HepG2 (cell line): ENCODE measurements at regions not wholly inside any gene's neighbourhood (a gene's known extent, or its start where the extent isn't known, plus 50 kb on each side); places are given as distances from the start of the nearest gene placed in this dataset.

Source experiments
- ATAC-seq: fragments of 200-7000 bp; cut with Tn5 transposase; 3 replicates; pipeline ENCODE4 v1.9.1; 2020; ENCODE audit warnings: mild to moderate bottlenecking, moderate library complexity
- BruUV-seq: library from RNA; stranded (reverse); fragments of 400-500 nt; replicated peaks from 2 replicates; lab custom pipeline; 2021; lab: Mats Ljungman, UMichigan
- CTCF ChIA-PET: fragments of 300-600 bp; formaldehyde crosslinking; extraction: SDS; loops from one replicate; lab custom pipeline; 2021; ENCODE audit warnings: low total read pairs, inconsistent platforms, low intra/inter-chr PET ratio; lab: Yijun Ruan, JAX
- POLR2A ChIA-PET: fragments of 350-600 bp; sonication (Branson Sonifier 250); formaldehyde crosslinking; loops from one replicate; lab custom pipeline; 2020; ENCODE audit warnings: antibody characterized with exemption, inconsistent platforms; lab: Yijun Ruan, JAX
- DNase-seq: peaks from one replicate; pipeline ENCODE4 v3.0.0-alpha.2; 2015; ENCODE audit warnings: low spot score
- FAIRE-seq: peaks from 3 replicates; lab custom pipeline; 2011; peaks lifted over from hg19 to GRCh38; lab: Jason Lieb, UNC
- H2AFZ ChIP-seq: one replicate; pipeline ENCODE4 v1.6.1; 2011; ENCODE audit warnings: low read length, inconsistent platforms
- H3K27ac ChIP-seq: fragments of 300-600 bp; 3 replicates; pipeline ENCODE4 v1.8.0; 2011; ENCODE audit warnings: mixed run types, mild to moderate bottlenecking, mixed read lengths, low read length, inconsistent platforms; ENCODE audit not compliant: insufficient read depth; ENCODE audit errors: extremely low read length
- H3K27me3 ChIP-seq, 2 experiments: fragments of 200-600 bp in 1 of 2; 2 replicates in 1 of 2; 3 replicates in 1 of 2; pipeline versions ENCODE4 v1.6.0 to v1.8.0; 2011; ENCODE audit warnings: low read length in 2 of 2, mild to moderate bottlenecking in 2 of 2, moderate library complexity in 2 of 2, inconsistent platforms in 1 of 2; ENCODE audit not compliant: insufficient read depth in 2 of 2, control insufficient read depth in 1 of 2
- H3K36me3 ChIP-seq, 2 experiments: fragments of 200-600 bp in 1 of 2; replicated peaks in 1 of 2; 2 replicates in 1 of 2; 3 replicates in 1 of 2; pipeline versions ENCODE4 v1.5.1 to v1.8.0; 2011; ENCODE audit warnings: low read length in 2 of 2, inconsistent platforms in 1 of 2; ENCODE audit not compliant: insufficient read depth in 2 of 2, control insufficient read depth in 1 of 2
- H3K4me1 ChIP-seq: 2 replicates; pipeline ENCODE4 v1.5.1; 2012; ENCODE audit warnings: low read length, inconsistent platforms; ENCODE audit not compliant: insufficient read depth
- H3K4me2 ChIP-seq: 2 replicates; pipeline ENCODE4 v1.6.0; 2011; ENCODE audit warnings: low read depth, low read length, inconsistent platforms
- H3K4me3 ChIP-seq, 3 experiments: fragments of 200-600 bp in 1 of 3; sonication (generic), shearing (Covaris generic) in 1 of 3; replicated peaks in 1 of 3; 2 replicates each; pipeline ENCODE4 v1.5.1; 2011 to 2016; ENCODE audit warnings: low read length in 3 of 3, inconsistent platforms in 2 of 3, low read depth in 2 of 3, mild to moderate bottlenecking in 2 of 3, control low read depth in 1 of 3, mixed read lengths in 1 of 3; ENCODE audit not compliant: insufficient read depth in 1 of 3
- H3K79me2 ChIP-seq: one replicate; pipeline ENCODE4 v1.6.1; 2011; ENCODE audit warnings: low read length, inconsistent platforms; ENCODE audit not compliant: insufficient read depth
- H3K9ac ChIP-seq: 2 replicates; pipeline ENCODE4 v1.6.0; 2011; ENCODE audit warnings: mild to moderate bottlenecking, low read depth, low read length, inconsistent platforms; ENCODE audit not compliant: insufficient read depth
- H3K9me3 ChIP-seq: 2 replicates; pipeline ENCODE4 v1.5.1; 2012; ENCODE audit warnings: mild to moderate bottlenecking, low read length
- H4K20me1 ChIP-seq: 2 replicates; pipeline ENCODE4 v1.6.0; 2011; ENCODE audit warnings: inconsistent platforms, mild to moderate bottlenecking, low read length, moderate library complexity; ENCODE audit not compliant: insufficient read depth
- ATF5 ChIP-seq: sonication (generic); formaldehyde crosslinking; IDR thresholded peaks from 2 replicates; pipeline ENCODE4 v1.4.0; 2020; ENCODE audit warnings: mild to moderate bottlenecking, low read depth, missing genetic modification reagents
- E2F5 ChIP-seq: sonication (generic); formaldehyde crosslinking; conservative IDR thresholded peaks from 2 replicates; pipeline ENCODE4 v1.4.0; 2020; ENCODE audit warnings: missing genetic modification reagents
- GFI1 ChIP-seq: sonication (generic); formaldehyde crosslinking; IDR thresholded peaks from 2 replicates; pipeline ENCODE4 v1.5.0; 2020; ENCODE audit warnings: missing genetic modification reagents, mild to moderate bottlenecking, borderline replicate concordance
- HMG20B ChIP-seq: conservative IDR thresholded peaks from 2 replicates; pipeline ENCODE4 v1.6.1; 2016; ENCODE audit warnings: missing genetic modification reagents, missing compliant biosample characterization
- MAFK ChIP-seq, 2 experiments: IDR thresholded peaks in 1 of 2; conservative IDR thresholded peaks in 1 of 2; 2 replicates each; pipeline ENCODE4 v1.6.1; 2011; ENCODE audit warnings: improper control_type of control experiment in 2 of 2, low read length in 2 of 2
- MYNN ChIP-seq: sonication (generic); formaldehyde crosslinking; IDR thresholded peaks from 2 replicates; pipeline ENCODE4 v1.4.0; 2020; ENCODE audit warnings: mild to moderate bottlenecking, low read depth, missing genetic modification reagents
- NONO ChIP-seq, 2 experiments: fragments of 450-650 bp in 1 of 2; sonication (generic) in 1 of 2; formaldehyde crosslinking in 1 of 2; IDR thresholded peaks in 1 of 2; conservative IDR thresholded peaks in 1 of 2; 2 replicates each; pipeline versions ENCODE4 v1.6.1 to v1.8.0; 2017 to 2022; ENCODE audit warnings: mild to moderate bottlenecking in 1 of 2, missing genetic modification reagents in 1 of 2, moderate library complexity in 1 of 2
- RAD51 ChIP-seq: fragments of 450-650 bp; IDR thresholded peaks from 2 replicates; pipeline ENCODE4 v1.6.1; 2016; ENCODE audit warnings: borderline replicate concordance
- RBAK ChIP-seq: sonication (generic); formaldehyde crosslinking; IDR thresholded peaks from 2 replicates; pipeline ENCODE4 v1.5.1; 2020; ENCODE audit warnings: mild to moderate bottlenecking, missing genetic modification reagents
- ZBTB40 ChIP-seq, 2 experiments: fragments of 450-650 bp in 1 of 2; sonication (generic) in 1 of 2; formaldehyde crosslinking in 1 of 2; IDR thresholded peaks; 2 replicates each; pipeline versions ENCODE4 v1.6.1 to v1.8.0; 2016 to 2022; ENCODE audit warnings: antibody characterized with exemption in 1 of 2, mild to moderate bottlenecking in 1 of 2, missing genetic modification reagents in 1 of 2
- ZNF430 ChIP-seq: sonication (generic); formaldehyde crosslinking; IDR thresholded peaks from 2 replicates; pipeline ENCODE4 v1.9.0; 2021; ENCODE audit warnings: mild to moderate bottlenecking, missing genetic modification reagents
- ZNF451 ChIP-seq: sonication (generic); formaldehyde crosslinking; IDR thresholded peaks from 2 replicates; pipeline ENCODE4 v1.5.0; 2020; ENCODE audit warnings: mild to moderate bottlenecking, missing genetic modification reagents
- ZNF792 ChIP-seq: IDR thresholded peaks from 2 replicates; pipeline ENCODE4 v1.6.1; 2016
- ZNF816 ChIP-seq: sonication (generic); formaldehyde crosslinking; IDR thresholded peaks from 2 replicates; pipeline ENCODE4 v1.8.0; 2022; ENCODE audit warnings: missing genetic modification reagents, mild to moderate bottlenecking, borderline replicate concordance
- WGBS: methylation state at CpG from one replicate; pipeline ENCODE4 v1.1.6; 2017; ENCODE audit warnings: low lambda C conversion rate; 5-methylcytosine and 5-hydroxymethylcytosine counted together
- in situ Hi-C: cut with HindIII; loops from 2 replicates; pipeline ENCODE4 v1.10.0; 2017; ENCODE audit warnings: low pct_unique_long_range_greater_than_20kb; ENCODE audit not compliant: extremely low pct_ligation_motif_present
- intact Hi-C: fragments of 100-400 bp; cut with micrococcal nuclease; formaldehyde crosslinking; loops from one replicate; pipeline ENCODE4 v1.10.0; 2022; ENCODE audit not compliant: unreplicated experiment
- TF ChIP-seq, protein P1 (sequence below): sonication (generic); formaldehyde crosslinking; IDR thresholded peaks from 2 replicates; pipeline ENCODE4 v1.5.0; 2020; ENCODE audit warnings: mild to moderate bottlenecking, low read depth, missing genetic modification reagents, borderline replicate concordance

DNA sequence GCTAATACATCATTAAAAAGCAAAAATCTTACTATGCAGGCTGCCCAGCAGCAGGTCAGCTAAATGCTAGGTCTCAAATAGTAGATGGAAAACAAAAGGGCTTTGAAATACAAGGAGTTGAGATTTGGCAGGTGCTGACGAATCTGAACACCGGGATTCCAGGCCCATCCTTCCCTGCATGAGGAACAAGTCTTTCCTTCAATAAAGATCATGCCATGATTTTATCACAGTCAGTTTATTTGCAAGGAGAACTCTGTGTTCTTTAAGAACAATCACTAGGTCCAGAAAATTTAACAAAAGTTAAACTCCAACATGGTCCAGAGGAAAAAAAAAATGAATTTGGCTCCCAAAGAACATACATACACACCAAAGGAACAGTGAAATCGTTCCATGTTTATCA is 551.4 kb downstream of the SLITRK6 start:
- ATAC-seq (no peak), FAIRE-seq (no peak), DNase-seq (no peak)
- no TSS peak for BruUV-seq
- no peaks in the 10 kb centered on the region for H3K4me1 ChIP-seq
- POLR2A ChIA-PET, result no interaction called here
- H3K36me3 ChIP-seq, result no peaks in the 10 kb centered on the region
- no peak overlapping the region for H2AFZ ChIP-seq
- H3K79me2 ChIP-seq, result no peaks in the 10 kb centered on the region
- intact Hi-C loops (no loop called here), in situ Hi-C loops (no loop called here)
- H3K27me3 ChIP-seq, result no peaks in the 10 kb centered on the region
- 16% methylated on average over 3 of the region's 3 CpGs for WGBS
- H3K4me2 ChIP-seq, result no peak overlapping the region
- CTCF ChIA-PET, result no interaction called here
- H3K27ac ChIP-seq, result no peak overlapping the region
- H3K4me3 ChIP-seq, result no peak overlapping the region
- H3K9ac ChIP-seq, result no peak overlapping the region
- no peaks in the 10 kb centered on the region for H3K9me3 ChIP-seq
- H4K20me1 ChIP-seq, result no peaks in the 10 kb centered on the region
- no peak for TF ChIP-seq ZNF792 (CRISPR knock-in tag)
- TF ChIP-seq MYNN, result no peak
- no peak for TF ChIP-seq HMG20B (CRISPR knock-in tag)
- TF ChIP-seq E2F5, result no peak
- no peak for TF ChIP-seq ZNF430 (CRISPR knock-in tag)
- TF ChIP-seq RAD51, result no peak
- TF ChIP-seq ZNF451 (CRISPR knock-in tag), result no peak
- no peak for TF ChIP-seq MAFK (conservative IDR thresholded peaks at IDR 0.05 in 1 of 2, IDR thresholded peaks at IDR 0.05 in 1 of 2; ENCODE audit: low read length in 2 of 2)
- no peak for TF ChIP-seq ZNF816 (CRISPR knock-in tag)
- no peak for TF ChIP-seq GFI1
- no peak for TF ChIP-seq NONO (IDR thresholded peaks at IDR 0.05)
- no peak for TF ChIP-seq NONO (CRISPR knock-in tag; conservative IDR thresholded peaks at IDR 0.05)
- TF ChIP-seq ATF5, result no peak
- TF ChIP-seq ZBTB40 (IDR thresholded peaks at IDR 0.05), result no peak
- no peak for TF ChIP-seq ZBTB40 (CRISPR knock-in tag; IDR thresholded peaks at IDR 0.05)
- TF ChIP-seq RBAK (CRISPR knock-in tag), result no peak
- TF ChIP-seq, protein P1, sequence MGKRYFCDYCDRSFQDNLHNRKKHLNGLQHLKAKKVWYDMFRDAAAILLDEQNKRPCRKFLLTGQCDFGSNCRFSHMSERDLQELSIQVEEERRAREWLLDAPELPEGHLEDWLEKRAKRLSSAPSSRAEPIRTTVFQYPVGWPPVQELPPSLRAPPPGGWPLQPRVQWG (CRISPR knock-in tag), result no peak
